Body of pancreas (tissue), 4 donors: ENCODE measurements at regions not wholly inside any gene's neighbourhood (a gene's known extent, or its start where the extent isn't known, plus 50 kb on each side); places are given as distances from the start of the nearest gene placed in this dataset.

Experiments
- POLR2A ChIP-seq, 3 donors: fragments of 450-650 bp; IDR thresholded peaks; one replicate each; pipeline ENCODE4 v1.6.1; 2016; ENCODE audit warnings: antibody characterized with exemption in 3 of 3, mild to moderate bottlenecking in 2 of 3
- TF ChIP-seq, protein P1 (sequence below), 7 experiments: fragments of 450-650 bp in 4 of 7; fragments of 200-600 bp in 3 of 7; sonication (generic) in 3 of 7; IDR thresholded peaks; one replicate each; pipeline ENCODE4 v1.5.1; 2016 to 2019; ENCODE audit warnings: antibody characterized with exemption in 7 of 7

DNA sequence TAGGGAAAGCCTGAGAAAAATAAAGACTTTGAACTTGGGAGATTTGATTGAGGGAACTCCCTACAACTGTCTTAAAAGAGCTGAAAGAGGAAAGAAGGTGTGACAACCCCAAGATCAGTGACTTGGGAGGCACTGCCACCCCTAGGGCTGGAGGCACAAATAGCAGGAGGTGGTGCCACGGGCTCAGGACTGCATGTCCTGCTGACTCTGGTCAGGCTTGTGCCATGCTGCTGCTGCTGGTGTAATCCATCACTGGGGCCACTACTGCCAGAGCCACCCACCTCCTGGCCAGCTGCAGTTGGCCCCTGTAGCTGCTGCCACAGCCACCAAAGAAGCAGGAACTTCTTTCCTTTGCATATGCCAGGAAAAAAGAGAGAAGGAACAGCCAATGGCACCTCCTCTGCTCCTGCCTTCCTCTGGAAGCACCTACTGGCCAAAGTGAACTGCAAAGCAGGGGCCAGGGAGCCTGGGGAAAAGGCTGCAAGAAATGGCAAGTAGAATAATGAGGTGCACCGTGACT, 730.3 kb downstream of the PTPRU start:
- TF ChIP-seq, protein P1, sequence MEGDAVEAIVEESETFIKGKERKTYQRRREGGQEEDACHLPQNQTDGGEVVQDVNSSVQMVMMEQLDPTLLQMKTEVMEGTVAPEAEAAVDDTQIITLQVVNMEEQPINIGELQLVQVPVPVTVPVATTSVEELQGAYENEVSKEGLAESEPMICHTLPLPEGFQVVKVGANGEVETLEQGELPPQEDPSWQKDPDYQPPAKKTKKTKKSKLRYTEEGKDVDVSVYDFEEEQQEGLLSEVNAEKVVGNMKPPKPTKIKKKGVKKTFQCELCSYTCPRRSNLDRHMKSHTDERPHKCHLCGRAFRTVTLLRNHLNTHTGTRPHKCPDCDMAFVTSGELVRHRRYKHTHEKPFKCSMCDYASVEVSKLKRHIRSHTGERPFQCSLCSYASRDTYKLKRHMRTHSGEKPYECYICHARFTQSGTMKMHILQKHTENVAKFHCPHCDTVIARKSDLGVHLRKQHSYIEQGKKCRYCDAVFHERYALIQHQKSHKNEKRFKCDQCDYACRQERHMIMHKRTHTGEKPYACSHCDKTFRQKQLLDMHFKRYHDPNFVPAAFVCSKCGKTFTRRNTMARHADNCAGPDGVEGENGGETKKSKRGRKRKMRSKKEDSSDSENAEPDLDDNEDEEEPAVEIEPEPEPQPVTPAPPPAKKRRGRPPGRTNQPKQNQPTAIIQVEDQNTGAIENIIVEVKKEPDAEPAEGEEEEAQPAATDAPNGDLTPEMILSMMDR (IDR thresholded peaks at IDR 0.05) = no peak
- TF ChIP-seq POLR2A (IDR thresholded peaks at IDR 0.05) = no peak
